H1 (cell line): ENCODE measurements at regions not wholly inside any gene's neighbourhood (a gene's known extent, or its start where the extent isn't known, plus 50 kb on each side); places are given as distances from the start of the nearest gene placed in this dataset.

ENCODE experiments used
- CTCF ChIA-PET: fragments of 300-600 bp; sonication (Branson Sonifier 250); formaldehyde crosslinking; loops from one replicate; lab custom pipeline; 2021; ENCODE audit not compliant: partially characterized antibody; lab: Charles Lee
- POLR2A ChIA-PET: fragments of 300-600 bp; sonication (Branson Sonifier 250); formaldehyde crosslinking; loops from one replicate; lab custom pipeline; 2021; ENCODE audit warnings: inconsistent platforms; ENCODE audit not compliant: partially characterized antibody; lab: Charles Lee
- DNase-seq, 2 experiments: peaks; one replicate each; pipeline versions ENCODE4 v3.0.0 to v3.0.0-alpha.2; 2010 to 2022; ENCODE audit warnings: low spot score in 2 of 2, low read depth in 1 of 2, mixed read lengths in 1 of 2
- FAIRE-seq: peaks from 2 replicates; lab custom pipeline; 2011; peaks lifted over from hg19 to GRCh38; lab: Jason Lieb, UNC
- H2AFZ ChIP-seq: 2 replicates; pipeline ENCODE4 v1.8.1; 2012; ENCODE audit warnings: low read length, inconsistent platforms
- H2AK5ac ChIP-seq: 2 replicates; pipeline ENCODE4 v1.6.1; 2013; ENCODE audit warnings: low read depth, low read length
- H2BK120ac ChIP-seq: replicated peaks from 2 replicates; pipeline ENCODE3; 2013; ENCODE audit warnings: low read depth, low read length, inconsistent platforms
- H2BK12ac ChIP-seq: 2 replicates; pipeline ENCODE4 v1.6.1; 2013; ENCODE audit warnings: low read depth, low read length
- H2BK15ac ChIP-seq: 2 replicates; pipeline ENCODE4 v1.6.1; 2013; ENCODE audit warnings: low read length
- H2BK20ac ChIP-seq: 2 replicates; pipeline ENCODE4 v1.6.1; 2013; ENCODE audit warnings: low read length
- H2BK5ac ChIP-seq: 2 replicates; pipeline ENCODE4 v1.6.1; 2013; ENCODE audit warnings: low read depth, low read length
- H3K14ac ChIP-seq: 2 replicates; pipeline ENCODE4 v1.6.1; 2013; ENCODE audit warnings: inconsistent platforms; ENCODE audit not compliant: insufficient read length
- H3K18ac ChIP-seq: 2 replicates; pipeline ENCODE4 v1.6.1; 2013; ENCODE audit warnings: low read length; ENCODE audit errors: extremely low read depth
- H3K23ac ChIP-seq: 2 replicates; pipeline ENCODE4 v1.6.1; 2013; ENCODE audit warnings: inconsistent platforms; ENCODE audit not compliant: insufficient read length
- H3K23me2 ChIP-seq: 2 replicates; pipeline ENCODE4 v1.6.1; 2013; ENCODE audit warnings: low read depth, low read length
- H3K27ac ChIP-seq: 2 replicates; pipeline ENCODE4 v1.6.1; 2011; ENCODE audit warnings: low read depth, low read length, inconsistent platforms
- H3K27me3 ChIP-seq, 4 experiments: replicated peaks in 1 of 4; 1 replicate in 1 of 4; 2 replicates in 3 of 4; pipeline versions ENCODE4 v1.6.1 to v1.8.1; 2011 to 2013; ENCODE audit warnings: low read length in 3 of 4, mild to moderate bottlenecking in 3 of 4, inconsistent platforms in 2 of 4, mixed read lengths in 2 of 4, moderate library complexity in 1 of 4; ENCODE audit not compliant: control insufficient read depth in 3 of 4, insufficient read depth in 3 of 4; ENCODE audit errors: extremely low read depth in 1 of 4
- H3K36me3 ChIP-seq, 4 experiments: 2 replicates each; pipeline versions ENCODE4 v1.6.1 to v1.8.1; 2011 to 2013; ENCODE audit warnings: mild to moderate bottlenecking in 4 of 4, low read length in 3 of 4, moderate library complexity in 2 of 4, control low read depth in 1 of 4, inconsistent platforms in 1 of 4; ENCODE audit not compliant: insufficient read depth in 4 of 4, control insufficient read depth in 2 of 4
- H3K4ac ChIP-seq: replicated peaks from 2 replicates; pipeline ENCODE3; 2013; ENCODE audit warnings: low read length, low read depth, mixed read lengths, inconsistent platforms; ENCODE audit not compliant: insufficient read length
- H3K4me1 ChIP-seq, 4 experiments: replicated peaks in 1 of 4; 1 replicate in 1 of 4; 2 replicates in 3 of 4; pipeline versions ENCODE4 v1.6.1 to v1.8.1; 2011 to 2013; ENCODE audit warnings: low read length in 3 of 4, inconsistent platforms in 2 of 4, mixed read lengths in 1 of 4; ENCODE audit not compliant: insufficient read depth in 4 of 4, control insufficient read depth in 3 of 4
- H3K4me2 ChIP-seq, 2 experiments: 2 replicates each; pipeline versions ENCODE4 v1.6.1 to v1.8.1; 2011 to 2013; ENCODE audit warnings: low read depth in 2 of 2, low read length in 2 of 2, control low read depth in 1 of 2, inconsistent platforms in 1 of 2, mild to moderate bottlenecking in 1 of 2; ENCODE audit not compliant: insufficient read depth in 1 of 2
- H3K4me3 ChIP-seq, 4 experiments: fragments of 200-600, 300-600 bp in 1 of 4; sonication (generic), shearing (Covaris generic), sonication (Bioruptor Twin) in 1 of 4; 2 replicates each; pipeline versions ENCODE4 v1.5.1 to v1.8.1; 2011 to 2016; ENCODE audit warnings: low read length in 4 of 4, low read depth in 3 of 4, control low read depth in 2 of 4, inconsistent platforms in 2 of 4, mild to moderate bottlenecking in 2 of 4, mixed read lengths in 1 of 4, moderate library complexity in 1 of 4; ENCODE audit not compliant: insufficient read depth in 2 of 4; ENCODE audit errors: extremely low read depth in 1 of 4
- H3K56ac ChIP-seq: replicated peaks from 2 replicates; pipeline ENCODE3; 2013; ENCODE audit warnings: low read depth, mild to moderate bottlenecking, mixed read lengths, low read length, inconsistent platforms; ENCODE audit not compliant: insufficient read length
- H3K79me1 ChIP-seq: 2 replicates; pipeline ENCODE4 v1.6.1; 2013; ENCODE audit warnings: low read depth, low read length, control low read depth
- H3K79me2 ChIP-seq, 2 experiments: 2 replicates each; pipeline versions ENCODE4 v1.6.1 to v1.8.1; 2012 to 2013; ENCODE audit warnings: low read length in 2 of 2, mild to moderate bottlenecking in 2 of 2, inconsistent platforms in 1 of 2; ENCODE audit not compliant: insufficient read depth in 2 of 2, control insufficient read depth in 1 of 2
- H3K9ac ChIP-seq, 4 experiments: replicated peaks in 1 of 4; 1 replicate in 1 of 4; 2 replicates in 3 of 4; pipeline versions ENCODE4 v1.6.1 to v1.8.1; 2011 to 2013; ENCODE audit warnings: low read depth in 3 of 4, low read length in 3 of 4, control low read depth in 2 of 4, mild to moderate bottlenecking in 2 of 4, moderate library complexity in 2 of 4, inconsistent platforms in 1 of 4; ENCODE audit errors: extremely low read depth in 1 of 4
- H3K9me3 ChIP-seq, 2 experiments: 2 replicates each; pipeline versions ENCODE4 v1.6.1 to v1.8.1; 2012 to 2013; ENCODE audit warnings: mild to moderate bottlenecking in 2 of 2, moderate library complexity in 2 of 2, control low read depth in 1 of 2, inconsistent platforms in 1 of 2, low read depth in 1 of 2, low read length in 1 of 2, mixed read lengths in 1 of 2; ENCODE audit not compliant: insufficient read depth in 2 of 2
- H4K20me1 ChIP-seq, 2 experiments: replicated peaks in 1 of 2; 2 replicates each; pipeline versions ENCODE3 to v1.8.1; 2011 to 2013; ENCODE audit warnings: inconsistent platforms in 2 of 2, low read length in 2 of 2, mild to moderate bottlenecking in 1 of 2; ENCODE audit not compliant: insufficient read depth in 2 of 2, control insufficient read depth in 1 of 2
- H4K5ac ChIP-seq: 2 replicates; pipeline ENCODE4 v1.6.1; 2013; ENCODE audit warnings: low read length, low read depth, mixed read lengths, inconsistent platforms; ENCODE audit not compliant: insufficient read length
- H4K8ac ChIP-seq: 2 replicates; pipeline ENCODE4 v1.8.0; 2013; ENCODE audit warnings: mild to moderate bottlenecking, moderate library complexity, low read length, inconsistent platforms; ENCODE audit not compliant: insufficient read depth; ENCODE audit errors: extremely low read depth
- H4K91ac ChIP-seq: replicated peaks from 2 replicates; pipeline ENCODE3; 2013; ENCODE audit warnings: low read length, mixed read lengths, inconsistent platforms; ENCODE audit not compliant: insufficient read length
- CBX8 ChIP-seq: fragments of 300-800, 300-1000 bp; sonication (generic); IDR thresholded peaks from 2 replicates; pipeline ENCODE4 v1.7.1; 2016; ENCODE audit warnings: low read depth, low read length, borderline replicate concordance
- GTF2F1 ChIP-seq: IDR thresholded peaks from 2 replicates; pipeline ENCODE4 v1.6.1; 2012; ENCODE audit warnings: low read depth, low read length, improper control_type of control experiment, borderline replicate concordance
- TEAD4 ChIP-seq: IDR thresholded peaks from 2 replicates; pipeline ENCODE4 v1.6.1; 2012; ENCODE audit warnings: low read depth, low read length, inconsistent platforms, mixed read lengths
- WGBS, 2 experiments: shearing (Covaris generic) in 1 of 2; methylation state at CpG; one replicate each; pipeline versions ENCODE4 v1.1.6 to v1.1.7; 2013 to 2015; ENCODE audit warnings: low lambda C conversion rate in 2 of 2, mixed read lengths in 2 of 2, inconsistent platforms in 1 of 2, low coverage in 1 of 2, missing lambda C conversion rate in 1 of 2; ENCODE audit not compliant: insufficient replicate concordance in 2 of 2, insufficient coverage in 1 of 2, insufficient read length in 1 of 2; ENCODE audit errors: extremely low coverage in 1 of 2, missing lambda C conversion rate in 1 of 2; 5-methylcytosine and 5-hydroxymethylcytosine counted together

- TF ChIP-seq GTF2F1 (no peak), TEAD4 (0 out of 2 replicates have a peak, but pooled peaks have one; percentile 37), CBX8 (no peak)
These were observed 126.0 kb downstream of the CTTN start for GRCh38 chr11:70524096-70524922.

More at GRCh38 chr11:70524096-70524922, 126.0 kb downstream of the CTTN start:
- ChIA-PET POLR2A (interaction anchor here (0.6 to 2.1 kb wide), 3 partner anchors 8 to 1630 kb away, joined by 4 to 5 read pairs (median 5); no protein-coding TSS in a partner anchor), CTCF (interaction anchor here (0.5 to 11.3 kb wide), 5 partner anchors 16 to 137 kb away, joined by 3 to 150 read pairs (median 3); no protein-coding TSS in a partner anchor)
- Histone ChIP-seq H4K5ac (peak overlapping the region; percentile 42), H3K4me2 (peak overlapping the region; percentile 49 to 53; a peak in 3 of 4 replicates), H2BK12ac (peak overlapping the region; percentile 61), H3K79me2 (no peaks in the 10 kb centered on the region), H2BK15ac (no peak overlapping the region), H3K9me3 (no peaks in the 10 kb centered on the region), H4K8ac (no peak overlapping the region), H2BK5ac (peak overlapping the region; percentile 89; the same call in 1 of the 2 replicates), H3K27me3 (no peaks in the 10 kb centered on the region), H3K23me2 (no peaks in the 10 kb centered on the region), H4K91ac (peak overlapping the region; percentile 92), H4K20me1 (peaks cover 6% of the 10 kb centered on the region in 2 experiments), H3K18ac (peak overlapping the region; percentile 52; the same call in 1 of the 2 replicates), H3K56ac (no peak overlapping the region), H3K4ac (peak overlapping the region; percentile 44), H2AK5ac (peak overlapping the region; percentile 71; the same call in 1 of the 2 replicates), H3K4me1 (peaks cover 8 to 43% (median 30%) of the 10 kb centered on the region in 4 experiments), H3K27ac (no peak overlapping the region), H3K4me3 (no peak overlapping the region), H2BK120ac (no peak overlapping the region), H3K9ac (no peak overlapping the region), H3K23ac (no peak overlapping the region), H2AFZ (no peak overlapping the region), H3K79me1 (no peaks in the 10 kb centered on the region; the same call in 1 of the 2 replicates), H3K36me3 (no peaks in the 10 kb centered on the region), H3K14ac (no peak overlapping the region), H2BK20ac (no peak overlapping the region; the same call in 1 of the 2 replicates)
- FAIRE-seq = no peak
- WGBS, 2 experiments = 82% methylated on average over 21 of the region's 21 CpGs; no CpG with 5 or more reads in 1 of the 2 experiments
- DNase-seq = no peak
